ENCODE measurements at regions not wholly inside any gene's neighbourhood (a gene's known extent, or its start where the extent isn't known, plus 50 kb on each side); places are given as distances from the start of the nearest gene placed in this dataset.

DNA sequence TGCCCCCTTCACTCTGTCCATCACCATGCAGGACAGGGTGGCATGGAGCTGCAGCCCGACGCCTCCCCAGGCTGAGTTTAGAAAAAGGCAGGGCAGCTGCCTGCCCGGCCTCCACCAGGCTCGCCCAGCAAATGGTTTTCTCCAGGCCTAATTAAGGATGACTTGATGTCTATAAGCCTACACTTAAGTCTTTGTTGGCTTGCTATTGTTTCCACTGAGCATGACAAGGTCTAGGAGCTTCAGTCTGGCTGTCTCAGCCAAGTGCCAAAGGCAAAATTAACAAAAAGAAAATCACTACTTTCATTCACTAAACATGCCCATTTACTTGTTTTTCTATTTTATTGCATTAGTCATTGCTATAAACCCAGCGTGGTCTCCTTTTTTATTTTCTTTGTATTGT lies 372.2 kb downstream of the INSIG2 start:
- H3K4me3 ChIP-seq = no peak overlapping the region
- H3K4me1 ChIP-seq = no peaks in the 10 kb centered on the region
- TF ChIP-seq, protein P1, sequence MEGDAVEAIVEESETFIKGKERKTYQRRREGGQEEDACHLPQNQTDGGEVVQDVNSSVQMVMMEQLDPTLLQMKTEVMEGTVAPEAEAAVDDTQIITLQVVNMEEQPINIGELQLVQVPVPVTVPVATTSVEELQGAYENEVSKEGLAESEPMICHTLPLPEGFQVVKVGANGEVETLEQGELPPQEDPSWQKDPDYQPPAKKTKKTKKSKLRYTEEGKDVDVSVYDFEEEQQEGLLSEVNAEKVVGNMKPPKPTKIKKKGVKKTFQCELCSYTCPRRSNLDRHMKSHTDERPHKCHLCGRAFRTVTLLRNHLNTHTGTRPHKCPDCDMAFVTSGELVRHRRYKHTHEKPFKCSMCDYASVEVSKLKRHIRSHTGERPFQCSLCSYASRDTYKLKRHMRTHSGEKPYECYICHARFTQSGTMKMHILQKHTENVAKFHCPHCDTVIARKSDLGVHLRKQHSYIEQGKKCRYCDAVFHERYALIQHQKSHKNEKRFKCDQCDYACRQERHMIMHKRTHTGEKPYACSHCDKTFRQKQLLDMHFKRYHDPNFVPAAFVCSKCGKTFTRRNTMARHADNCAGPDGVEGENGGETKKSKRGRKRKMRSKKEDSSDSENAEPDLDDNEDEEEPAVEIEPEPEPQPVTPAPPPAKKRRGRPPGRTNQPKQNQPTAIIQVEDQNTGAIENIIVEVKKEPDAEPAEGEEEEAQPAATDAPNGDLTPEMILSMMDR (IDR thresholded peaks at IDR 0.05 in 4 of 5, conservative IDR thresholded peaks at IDR 0.05 in 1 of 5) = no peak
- TF ChIP-seq POLR2A (IDR thresholded peaks at IDR 0.05) = no peak
- H3K9me3 ChIP-seq = no peaks in the 10 kb centered on the region
- H3K36me3 ChIP-seq = no peaks in the 10 kb centered on the region
- no peak for DNase-seq
- intact Hi-C loops (cut with DNase I; ENCODE audit: low total_unique reads) (no loop called here), in situ Hi-C loops (cut with MboI; ENCODE audit: low sequenced_read_pairs in 4 of 4) (no loop called here)
- peaks cover 0 to 5% (median 0%) of the 10 kb centered on the region in 3 donors for H3K27me3 ChIP-seq
- H3K27ac ChIP-seq = no peak overlapping the region
- no peak for ATAC-seq

DNA sequence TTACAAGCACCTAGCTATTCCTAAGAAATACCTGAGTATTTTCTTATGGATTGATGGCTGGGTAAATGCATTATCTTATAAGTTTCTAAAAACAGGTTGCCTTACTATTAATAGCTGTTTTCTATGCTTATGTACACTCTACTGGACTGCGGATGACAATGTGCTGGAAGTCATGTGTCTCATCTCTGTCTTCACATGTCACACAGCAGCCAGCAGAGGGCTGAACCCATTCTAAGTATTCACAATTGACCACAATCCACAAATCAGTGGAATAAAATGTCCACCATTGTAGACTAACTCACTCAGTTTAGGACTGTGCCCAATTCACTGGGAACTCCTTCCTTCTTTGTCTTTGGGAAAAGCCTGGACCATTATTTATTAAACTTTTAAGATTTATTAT lies 371.2 kb downstream of the INSIG2 start:
- no peak overlapping the region for H3K4me3 ChIP-seq
- no peaks in the 10 kb centered on the region for H3K36me3 ChIP-seq
- peaks cover 0 to 5% (median 0%) of the 10 kb centered on the region in 3 donors for H3K27me3 ChIP-seq
- in situ Hi-C loops (cut with MboI; ENCODE audit: low sequenced_read_pairs in 4 of 4) = no loop called here
- H3K4me1 ChIP-seq = no peaks in the 10 kb centered on the region
- intact Hi-C loops (cut with DNase I; ENCODE audit: low total_unique reads) = no loop called here
- ATAC-seq = no peak
- H3K9me3 ChIP-seq = no peaks in the 10 kb centered on the region
- TF ChIP-seq, protein P1 (IDR thresholded peaks at IDR 0.05 in 4 of 5, conservative IDR thresholded peaks at IDR 0.05 in 1 of 5) = no peak
- TF ChIP-seq POLR2A (IDR thresholded peaks at IDR 0.05) = no peak
- no peak overlapping the region for H3K27ac ChIP-seq
- no peak for DNase-seq

DNA sequence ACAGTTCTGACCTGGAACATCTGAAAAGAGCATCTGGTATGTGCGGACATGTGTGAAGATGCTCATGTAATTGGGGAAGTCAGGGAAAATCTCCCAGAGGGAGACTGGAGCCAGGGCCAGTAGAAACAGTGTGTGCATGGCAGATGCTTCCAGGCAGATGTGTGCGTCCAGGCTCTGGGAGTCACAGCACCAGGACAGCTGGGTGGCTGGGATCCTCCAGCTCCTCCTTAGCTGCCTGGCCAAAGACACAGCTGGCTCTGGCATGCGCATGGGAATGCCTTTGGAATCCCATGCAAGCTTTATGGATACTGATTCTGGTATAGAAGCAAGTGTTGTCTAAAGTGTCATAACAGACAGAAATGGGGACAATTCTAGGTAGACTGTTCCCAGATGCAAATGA lies 369.7 kb downstream of the INSIG2 start:
- H3K4me3 ChIP-seq = no peak overlapping the region
- ATAC-seq = no peak
- intact Hi-C loops (cut with DNase I; ENCODE audit: low total_unique reads) (no loop called here), in situ Hi-C loops (cut with MboI; ENCODE audit: low sequenced_read_pairs in 4 of 4) (no loop called here)
- H3K4me1 ChIP-seq = no peaks in the 10 kb centered on the region
- DNase-seq = no peak
- H3K27me3 ChIP-seq = peaks cover 0 to 5% (median 0%) of the 10 kb centered on the region in 3 donors
- H3K9me3 ChIP-seq = no peaks in the 10 kb centered on the region
- TF ChIP-seq POLR2A (IDR thresholded peaks at IDR 0.05) = no peak
- TF ChIP-seq, protein P1 (IDR thresholded peaks at IDR 0.05 in 4 of 5, conservative IDR thresholded peaks at IDR 0.05 in 1 of 5) = no peak
- H3K27ac ChIP-seq = no peak overlapping the region
- H3K36me3 ChIP-seq = no peaks in the 10 kb centered on the region

DNA sequence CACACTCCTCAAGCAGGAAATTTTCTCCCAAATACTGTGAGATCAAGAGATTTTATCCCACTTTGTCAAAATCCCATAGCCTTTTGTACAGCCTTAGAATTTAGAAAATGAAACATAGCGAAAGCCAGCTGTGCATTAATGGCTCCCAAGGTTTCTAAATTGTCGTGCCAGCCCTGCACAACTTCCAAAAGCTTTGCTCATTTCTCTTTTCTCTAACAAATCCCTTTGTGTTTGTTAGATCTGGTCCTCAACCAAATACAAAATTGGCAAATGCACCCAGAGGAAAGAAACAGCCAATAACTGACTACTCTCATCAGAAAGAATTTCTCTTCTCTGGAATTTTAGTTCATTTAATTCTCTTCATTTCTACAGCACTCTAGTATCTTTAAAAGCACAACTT lies 361.1 kb downstream of the INSIG2 start:
- intact Hi-C loops (cut with DNase I; ENCODE audit: low total_unique reads) (no loop called here), in situ Hi-C loops (cut with MboI; ENCODE audit: low sequenced_read_pairs in 4 of 4) (no loop called here)
- H3K4me3 ChIP-seq = no peak overlapping the region
- H3K4me1 ChIP-seq = no peaks in the 10 kb centered on the region
- no peaks in the 10 kb centered on the region for H3K27me3 ChIP-seq
- no peak for TF ChIP-seq POLR2A (IDR thresholded peaks at IDR 0.05)
- TF ChIP-seq, protein P1 (IDR thresholded peaks at IDR 0.05 in 4 of 5, conservative IDR thresholded peaks at IDR 0.05 in 1 of 5) = no peak
- no peak overlapping the region for H3K27ac ChIP-seq
- H3K9me3 ChIP-seq = no peaks in the 10 kb centered on the region
- no peak for ATAC-seq
- H3K36me3 ChIP-seq = no peaks in the 10 kb centered on the region
- no peak for DNase-seq

DNA sequence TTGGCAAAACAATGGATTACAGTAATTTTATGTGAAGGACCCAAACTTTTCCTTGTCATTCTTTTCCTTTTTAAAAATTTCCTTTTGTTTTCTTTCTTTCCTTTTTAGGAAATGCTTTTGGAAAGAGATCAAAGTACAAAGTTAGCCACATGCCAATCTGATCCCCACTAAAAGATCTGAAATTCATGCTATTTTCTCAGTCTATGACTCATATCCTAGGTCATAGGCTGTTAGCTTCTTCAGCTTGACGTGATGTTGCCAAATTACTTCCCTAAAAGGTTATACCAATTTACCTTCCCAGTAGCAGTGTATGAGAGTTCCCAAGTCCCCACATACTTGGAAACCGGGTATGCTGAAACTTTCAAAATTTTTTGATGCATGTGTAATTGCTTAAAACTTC lies 355.3 kb downstream of the INSIG2 start:
- H3K36me3 ChIP-seq = no peaks in the 10 kb centered on the region
- no peak for DNase-seq
- intact Hi-C loops (cut with DNase I; ENCODE audit: low total_unique reads) (no loop called here), in situ Hi-C loops (cut with MboI; ENCODE audit: low sequenced_read_pairs in 4 of 4) (no loop called here)
- no peak for TF ChIP-seq POLR2A (IDR thresholded peaks at IDR 0.05)
- TF ChIP-seq, protein P1 (IDR thresholded peaks at IDR 0.05 in 4 of 5, conservative IDR thresholded peaks at IDR 0.05 in 1 of 5) = no peak
- H3K4me3 ChIP-seq = no peak overlapping the region
- H3K27ac ChIP-seq = no peak overlapping the region
- ATAC-seq = no peak
- H3K27me3 ChIP-seq = no peaks in the 10 kb centered on the region
- H3K4me1 ChIP-seq = no peaks in the 10 kb centered on the region
- H3K9me3 ChIP-seq = no peaks in the 10 kb centered on the region
